SK-MEL-5 (cell line): ENCODE measurements at regions not wholly inside any gene's neighbourhood (a gene's known extent, or its start where the extent isn't known, plus 50 kb on each side); places are given as distances from the start of the nearest gene placed in this dataset.
A peak's percentile ranks its signal among the peaks of the same experiment; 100 is the strongest.
"Not testable (repeated sequence)": the region's sequence is repeated elsewhere in the genome, so short reads cannot be mapped to it uniquely, and the experiment has no call there.

Experiments used
- DNase-seq: peaks from one replicate; pipeline ENCODE4 v3.0.0-alpha.2; 2016; ENCODE audit warnings: low read depth, low spot score
- in situ Hi-C: cut with HindIII; loops from 2 replicates; pipeline ENCODE4 v1.10.0; 2016; ENCODE audit warnings: low sequenced_read_pairs, high pct_unique_total_duplicates, low pct_unique_long_range_greater_than_20kb

DNA sequence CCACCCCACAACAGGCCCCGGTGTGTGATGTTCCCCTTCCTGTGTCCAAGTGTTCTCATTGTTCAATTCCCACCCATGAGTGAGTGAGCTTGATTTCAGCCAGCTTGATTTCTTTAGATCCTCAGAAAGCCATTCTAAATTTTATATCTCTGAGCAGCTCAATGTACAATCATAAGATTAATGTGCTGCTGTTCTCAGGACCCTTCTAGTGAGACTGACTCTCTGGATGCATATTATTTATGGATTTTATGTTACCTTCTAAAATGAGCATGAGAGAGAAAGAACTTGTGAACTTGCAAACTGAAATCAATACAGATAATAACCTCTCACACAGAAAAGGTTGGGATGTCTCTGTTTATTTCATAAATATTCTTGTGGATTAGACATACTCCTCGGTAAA is 1133.5 kb upstream of the TMPRSS15 start:
- in situ Hi-C loops, result no loop called here
- DNase-seq, result no peak

DNA sequence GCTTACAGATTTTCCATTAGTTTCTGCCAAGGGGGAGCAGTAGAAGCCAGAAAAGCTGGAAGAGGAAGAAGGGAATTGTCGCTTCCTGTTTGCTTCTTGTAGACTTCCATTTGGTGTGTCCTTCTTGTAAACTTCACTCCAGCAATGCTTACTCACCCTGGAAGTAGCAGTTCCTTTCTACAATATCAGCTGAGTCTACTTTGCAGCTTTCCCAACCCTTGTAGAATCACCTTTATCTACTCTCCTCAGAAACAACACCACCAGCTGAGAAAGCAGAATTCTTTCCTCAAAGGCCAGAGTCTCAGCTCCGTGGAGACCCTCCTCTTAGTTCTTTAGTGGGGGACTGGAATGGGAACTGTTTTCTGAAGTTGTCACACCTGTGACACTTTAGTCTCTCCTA is 1136.7 kb upstream of the TMPRSS15 start:
- in situ Hi-C loops, result no loop called here
- DNase-seq, result no peak

DNA sequence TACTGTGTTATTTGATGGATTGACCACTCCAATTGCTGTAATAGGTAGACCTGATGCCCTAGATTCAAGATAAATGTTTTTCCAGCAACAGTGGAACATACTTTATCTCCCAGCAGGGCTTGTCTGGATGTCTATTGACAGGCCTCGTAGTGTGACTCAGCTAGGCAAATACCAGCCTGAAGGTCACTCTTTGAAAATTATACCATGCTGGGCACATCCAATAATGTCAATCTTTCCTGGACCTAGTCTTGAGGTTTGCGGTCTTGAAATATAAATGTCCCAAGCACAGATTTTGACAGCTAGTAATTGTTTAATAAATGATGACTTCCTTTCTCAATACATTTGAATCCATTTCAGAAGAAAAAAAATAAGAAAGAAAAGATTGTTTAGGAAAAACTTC is 1138.0 kb upstream of the TMPRSS15 start:
- peak; percentile 1 for DNase-seq
- in situ Hi-C loops, result no loop called here

DNA sequence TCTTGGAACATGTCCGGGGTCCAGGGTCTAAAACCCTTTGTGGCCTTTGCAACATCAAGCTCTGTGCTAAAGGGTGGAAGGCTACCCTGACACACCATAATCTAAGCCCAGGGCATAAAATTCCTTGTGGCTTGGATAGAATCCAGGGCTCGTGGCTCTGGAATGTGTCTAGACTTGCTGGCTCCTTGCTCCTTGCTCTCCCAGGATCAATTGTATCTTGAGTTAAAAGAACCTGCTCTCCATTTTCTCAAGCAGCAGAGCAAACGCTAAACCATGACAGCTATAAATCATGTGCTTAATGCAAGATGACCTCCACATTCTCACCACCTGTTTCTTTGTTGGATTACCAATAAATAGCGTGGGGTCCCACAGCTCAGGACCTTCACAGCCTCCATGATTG is 1140.9 kb upstream of the TMPRSS15 start:
- DNase-seq, in situ Hi-C loops: not testable (repeated sequence)

DNA sequence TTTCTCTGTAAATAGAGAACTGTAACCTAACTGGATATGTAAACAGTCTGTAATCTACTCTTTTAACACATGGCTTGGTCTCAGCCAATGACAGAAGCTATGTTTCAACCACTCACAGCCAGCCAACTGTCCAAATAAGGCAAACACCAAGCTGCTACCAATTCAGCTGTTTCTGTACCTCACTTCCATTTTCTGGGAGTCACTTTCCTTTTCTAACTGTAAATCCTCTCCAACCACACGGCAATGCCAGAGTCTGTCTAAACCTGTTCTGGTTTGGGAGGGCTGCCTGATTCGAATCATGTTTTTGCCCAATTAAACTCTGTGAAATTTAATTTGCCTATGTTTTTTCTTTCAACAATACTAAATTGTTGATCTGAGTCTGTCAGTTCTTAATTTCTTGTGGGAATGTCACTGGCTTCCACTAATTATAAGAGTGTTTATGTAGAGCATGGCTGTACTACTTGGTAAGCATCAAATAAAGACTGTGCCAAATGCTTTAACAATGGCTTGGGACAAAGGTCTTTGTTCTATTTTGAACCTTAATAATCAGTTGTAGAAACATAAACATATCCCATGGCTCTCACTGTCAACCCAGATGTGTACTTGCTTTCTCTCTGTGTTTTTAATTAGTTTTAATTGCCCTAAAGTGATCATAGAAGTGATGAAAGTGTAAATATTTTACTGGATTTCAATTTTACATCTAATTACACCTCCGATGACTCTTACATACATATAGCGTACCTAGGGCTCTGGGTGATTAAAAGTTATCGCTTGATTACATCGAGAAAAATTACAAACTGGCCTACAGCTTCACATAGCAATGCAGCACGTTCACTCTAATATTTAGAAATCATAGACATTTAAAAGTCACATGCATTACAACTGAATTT is 1144.6 kb upstream of the TMPRSS15 start:
- in situ Hi-C loops, result no loop called here
- no peak for DNase-seq

DNA sequence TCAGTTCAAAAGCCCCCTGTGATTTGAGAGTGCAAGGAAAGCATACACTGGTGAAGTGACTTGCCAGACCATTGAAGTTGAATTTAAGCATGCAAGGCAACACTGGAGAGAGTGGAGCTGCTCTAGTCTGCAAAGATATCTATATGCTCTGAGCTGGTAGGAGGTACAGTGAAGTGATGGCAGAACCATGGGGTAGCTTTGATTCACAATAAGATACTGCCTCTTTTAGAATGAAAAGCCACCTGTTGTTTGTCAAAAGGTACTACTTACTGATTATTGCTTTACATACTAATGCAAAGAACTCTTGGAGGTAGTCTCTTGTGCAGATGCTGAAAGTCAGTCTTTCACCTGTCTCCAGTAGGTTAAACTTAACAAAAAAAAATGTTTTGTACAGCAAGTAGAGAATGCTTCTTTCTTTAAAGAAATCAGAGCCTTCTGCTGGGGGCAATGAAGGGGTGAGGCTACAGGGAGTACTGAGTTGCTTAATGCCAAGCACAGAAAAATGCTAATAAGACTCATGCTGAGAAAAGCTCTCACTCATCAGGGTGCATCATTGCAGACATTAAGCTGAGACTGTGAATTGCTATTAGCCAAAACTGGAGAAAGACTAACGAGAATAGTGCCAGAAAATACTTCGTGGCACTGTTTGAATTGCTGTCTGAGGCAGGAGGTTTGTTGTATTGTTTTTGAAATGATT is 1150.5 kb upstream of the TMPRSS15 start:
- in situ Hi-C loops, result no loop called here
- DNase-seq, result no peak

DNA sequence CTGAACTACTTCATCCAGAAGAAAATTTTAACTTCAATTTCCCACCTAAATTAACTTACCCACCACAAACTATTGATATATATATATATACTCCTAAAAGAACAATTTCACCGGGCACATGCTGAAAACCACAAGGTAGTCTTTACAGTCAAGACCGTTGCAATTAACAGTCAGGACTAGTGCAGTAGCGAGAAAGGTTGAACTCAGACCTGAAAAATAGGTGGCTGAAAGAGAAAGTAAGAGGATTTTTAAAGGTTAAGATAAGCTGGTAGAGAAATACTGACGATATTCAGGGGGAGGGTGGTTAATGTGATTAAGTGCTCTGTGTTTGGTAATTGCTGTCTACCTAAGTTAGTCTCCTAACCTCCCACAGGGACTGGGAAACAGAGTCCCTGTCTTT is 1153.5 kb upstream of the TMPRSS15 start:
- DNase-seq, result no peak
- in situ Hi-C loops, result no loop called here

DNA sequence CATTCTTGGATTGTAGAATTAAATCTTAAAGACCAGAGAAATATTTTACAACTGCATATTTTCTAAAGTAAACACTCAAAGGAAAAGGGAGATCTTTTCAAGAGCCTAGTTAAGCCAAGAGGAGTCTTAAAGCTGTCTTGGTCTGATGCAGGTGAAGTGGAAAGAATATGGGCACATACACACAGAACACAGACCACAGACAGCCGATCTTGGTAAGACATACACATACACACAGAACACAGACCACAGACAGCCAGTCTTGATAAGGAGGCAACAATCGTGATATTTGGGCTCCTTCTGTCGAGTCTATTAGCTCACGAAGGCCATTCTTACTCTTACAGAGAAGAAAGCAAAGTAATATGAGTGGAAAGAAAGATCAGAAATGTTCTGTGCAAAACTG is 1153.9 kb upstream of the TMPRSS15 start:
- no peak for DNase-seq
- in situ Hi-C loops, result no loop called here

DNA sequence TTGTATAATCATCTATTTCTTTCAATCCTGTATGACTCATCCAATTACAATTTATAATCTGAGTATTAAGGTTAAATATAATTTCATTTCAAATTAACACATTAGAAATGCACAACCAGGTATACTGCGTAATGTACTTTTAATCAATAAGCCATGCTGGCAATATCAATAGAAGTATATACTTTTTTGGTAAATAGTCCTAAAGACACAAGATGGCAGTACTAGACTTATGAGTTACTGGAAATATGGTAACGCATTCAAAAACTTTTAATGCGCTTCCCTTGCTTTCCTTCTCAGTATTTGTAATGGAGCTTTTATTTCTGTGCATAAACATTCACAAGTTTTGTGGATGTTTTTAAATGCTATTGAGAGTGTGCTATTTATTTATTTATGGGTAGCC is 1162.0 kb upstream of the TMPRSS15 start:
- in situ Hi-C loops, result no loop called here
- no peak for DNase-seq

DNA sequence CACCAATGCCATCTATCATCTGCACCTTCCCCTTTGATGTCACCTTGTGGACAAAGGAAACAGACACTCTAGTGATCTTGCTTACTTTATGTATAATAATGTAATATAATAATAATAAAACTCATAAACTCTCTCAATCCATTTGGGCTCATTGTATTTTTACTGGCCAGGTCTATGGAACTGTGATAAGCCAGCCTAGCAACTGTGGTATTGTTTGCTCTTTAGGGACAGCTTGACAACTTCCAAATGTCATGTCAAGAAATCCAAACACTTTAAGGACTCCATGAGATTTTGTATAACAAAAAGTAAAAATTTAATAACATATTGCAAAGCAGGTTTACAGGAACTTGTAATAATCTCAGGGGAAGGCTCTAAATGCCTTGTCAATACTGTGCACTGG is 1163.4 kb upstream of the TMPRSS15 start:
- in situ Hi-C loops, result no loop called here
- DNase-seq, result no peak

DNA sequence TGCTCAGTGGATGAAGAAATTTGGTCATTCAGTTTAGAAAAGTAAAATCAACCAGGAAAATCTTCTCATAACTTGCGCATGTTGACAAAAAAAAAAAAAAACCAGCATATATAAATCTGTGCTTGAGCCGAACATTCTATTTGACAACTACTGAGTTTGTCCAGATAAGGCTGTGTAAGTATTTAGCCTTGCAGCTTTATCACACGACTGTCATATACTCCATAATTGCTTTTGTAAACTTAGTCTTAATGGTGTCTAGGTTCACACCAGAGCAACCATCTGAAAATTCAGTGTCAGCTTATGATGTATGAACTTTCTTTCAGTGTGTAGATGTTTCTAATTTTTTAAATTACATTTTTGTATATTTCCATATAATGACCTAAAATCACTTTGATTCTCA is 1173.8 kb upstream of the TMPRSS15 start:
- no peak for DNase-seq
- in situ Hi-C loops, result no loop called here

DNA sequence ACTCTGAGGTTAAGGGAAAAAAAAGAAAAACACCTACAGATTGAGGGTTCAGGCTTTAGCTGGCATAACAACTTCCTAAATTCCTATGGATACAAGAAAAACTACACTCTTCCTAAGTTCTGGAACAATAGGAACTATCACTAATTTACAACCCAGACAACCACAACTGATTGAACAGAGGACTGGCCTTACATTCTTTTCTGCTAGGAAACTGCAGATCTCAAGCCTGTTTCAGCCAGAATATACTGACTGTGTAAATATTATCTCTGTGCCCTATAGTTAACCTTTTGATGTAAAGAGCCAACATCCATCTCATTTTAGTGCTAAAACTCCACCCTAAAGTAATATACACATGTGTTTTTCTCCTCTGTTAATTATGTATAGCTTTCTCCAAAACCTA is 1186.5 kb upstream of the TMPRSS15 start:
- DNase-seq, result no peak
- in situ Hi-C loops, result no loop called here

DNA sequence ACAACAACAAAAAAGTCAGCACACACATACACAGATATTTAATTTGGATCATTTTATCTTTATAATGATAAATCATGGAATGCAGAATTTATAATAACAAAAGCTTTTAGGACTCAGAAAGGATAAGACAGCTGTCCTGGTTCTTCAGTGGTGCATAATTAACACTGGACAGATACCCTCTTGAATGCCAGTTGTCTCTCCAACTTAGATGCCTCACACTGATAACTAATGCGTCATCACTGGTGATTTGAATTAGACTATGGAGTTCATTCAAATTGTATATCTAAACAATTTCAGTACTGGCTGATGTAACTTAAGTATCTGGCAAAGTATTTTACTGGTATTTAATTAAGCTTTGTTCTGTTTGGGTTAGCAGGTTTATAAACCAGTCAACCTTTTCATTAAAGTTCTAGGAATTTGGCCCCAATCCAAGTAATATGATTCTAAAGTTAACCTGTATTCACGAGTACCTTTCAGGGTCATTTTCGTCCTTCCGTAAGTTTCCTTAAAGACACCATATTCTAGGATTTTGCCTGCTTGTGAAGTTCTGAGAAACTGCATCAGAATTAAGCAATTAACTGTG is 1199.5 kb upstream of the TMPRSS15 start:
- no peak for DNase-seq
- in situ Hi-C loops, result no loop called here

DNA sequence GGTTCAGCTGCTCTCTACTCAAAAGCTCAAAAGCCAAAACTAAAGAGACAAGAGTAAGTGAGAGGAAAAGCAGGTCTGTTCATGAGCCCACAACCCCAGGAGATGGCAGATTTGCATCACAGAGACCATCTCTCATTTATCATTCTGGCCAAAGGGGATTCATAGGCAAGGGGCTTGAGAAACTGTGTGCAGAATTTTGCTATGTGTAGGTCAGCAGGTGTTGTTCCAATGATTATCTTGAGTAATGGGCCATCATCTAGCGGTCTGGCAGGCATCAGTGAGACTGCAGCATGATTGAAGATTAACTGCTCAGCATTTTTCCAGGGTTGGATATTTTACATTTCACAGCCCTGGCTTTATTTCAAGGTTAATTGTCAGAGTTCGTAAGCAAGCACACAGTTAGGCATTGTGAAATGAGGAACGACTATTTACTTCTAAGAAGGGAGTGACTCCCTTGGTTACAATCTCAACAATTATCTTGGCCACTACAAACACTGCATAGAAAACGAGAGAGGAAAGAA is 1204.6 kb upstream of the TMPRSS15 start:
- in situ Hi-C loops, result no loop called here
- no peak for DNase-seq

DNA sequence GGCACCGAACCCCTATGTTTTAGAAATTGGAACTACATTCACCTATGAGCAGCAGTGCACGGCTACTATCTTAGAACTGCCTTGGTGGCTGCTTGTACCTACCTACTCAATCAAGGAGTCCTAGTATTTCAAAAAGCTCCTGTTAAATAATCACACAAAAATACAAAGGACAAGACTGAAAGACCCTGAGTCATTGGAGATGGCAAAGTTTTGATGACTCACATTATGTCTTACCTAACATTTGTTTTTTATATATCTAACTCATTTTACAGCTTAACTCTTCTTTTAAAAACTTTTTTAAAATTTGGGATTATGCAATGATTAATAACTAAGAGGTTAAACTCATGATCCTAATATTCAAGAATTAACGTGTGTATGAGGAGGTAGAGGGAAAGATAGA is 1206.0 kb upstream of the TMPRSS15 start:
- no peak for DNase-seq
- in situ Hi-C loops, result no loop called here

DNA sequence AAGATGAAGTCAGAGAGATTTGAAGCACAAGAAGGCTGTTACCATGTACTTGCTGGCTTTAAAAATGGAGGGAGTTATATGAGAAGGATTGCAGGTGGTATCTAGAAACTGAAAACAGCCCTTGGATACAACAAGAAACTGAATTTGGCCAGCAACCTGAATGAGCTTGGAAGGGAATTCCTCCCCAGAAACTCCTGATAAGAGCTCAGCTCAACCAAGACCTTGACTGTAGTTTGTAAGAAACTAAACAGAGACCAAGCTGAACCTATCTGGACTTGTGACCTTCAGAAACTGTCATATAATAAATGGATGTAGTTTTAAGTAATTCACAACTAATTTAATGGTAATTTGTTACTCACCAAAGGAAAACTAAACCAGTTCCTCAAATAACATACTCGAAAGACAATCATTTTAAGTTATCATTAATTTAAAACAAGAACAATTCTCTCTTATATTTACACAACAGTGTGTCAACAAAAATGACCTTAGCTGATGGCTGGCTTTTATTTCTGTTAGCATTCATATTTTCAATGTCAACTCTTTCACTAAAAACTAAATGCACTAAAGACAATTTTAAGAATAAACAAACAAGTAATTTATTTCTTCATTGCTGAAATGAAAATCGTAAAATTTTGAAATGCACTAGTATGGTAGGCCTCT is 1218.4 kb upstream of the TMPRSS15 start:
- in situ Hi-C loops, result no loop called here
- DNase-seq, result no peak

DNA sequence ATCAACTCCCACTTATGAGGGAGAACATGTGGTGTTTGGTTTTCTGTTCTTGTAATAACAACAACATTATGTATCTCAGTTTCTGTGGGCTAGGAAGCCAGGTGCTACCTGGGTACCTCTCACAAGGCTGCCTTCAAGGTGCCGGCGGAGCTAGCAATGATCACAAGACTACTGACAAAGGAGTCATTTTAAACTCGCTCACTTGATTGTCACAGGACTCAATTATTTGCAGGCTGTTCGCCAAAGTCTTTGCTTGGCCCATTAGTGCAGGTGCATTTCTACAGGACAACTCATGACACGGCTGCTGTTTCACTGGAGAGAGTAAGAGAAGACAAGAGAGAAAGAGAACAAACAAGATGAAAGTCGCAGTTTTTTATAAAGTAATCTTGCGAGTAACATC is 1237.4 kb upstream of the TMPRSS15 start:
- no peak for DNase-seq
- in situ Hi-C loops, result no loop called here

DNA sequence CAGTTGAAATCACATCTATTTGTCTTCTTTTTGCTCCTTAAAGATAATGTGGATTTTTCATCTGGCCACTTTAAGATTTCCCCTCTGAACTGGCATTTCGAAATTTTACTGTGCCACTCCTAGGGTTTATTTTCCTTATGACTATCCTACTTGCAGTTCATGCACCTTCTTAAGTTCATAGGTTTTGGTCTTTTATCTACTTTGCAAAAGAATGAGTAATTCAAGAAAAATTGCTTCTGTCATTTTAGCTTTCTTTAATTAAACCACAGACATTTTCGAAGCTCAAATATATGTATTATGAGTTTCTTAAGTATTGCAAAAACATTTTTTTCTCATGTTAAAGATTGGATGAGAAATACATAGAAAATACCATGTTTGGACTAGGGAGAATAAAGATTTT is 1244.8 kb upstream of the TMPRSS15 start:
- in situ Hi-C loops, result no loop called here
- no peak for DNase-seq
